Activated CD4-positive, alpha-beta T cell treated with anti-CD3 and anti-CD28 coated beads, Interleukin-2, amount 10 ng/mL, durations not matched to agents 7 days and 5 days (primary cell): ENCODE measurements at regions not wholly inside any gene's neighbourhood (a gene's known extent, or its start where the extent isn't known, plus 50 kb on each side); places are given as distances from the start of the nearest gene placed in this dataset.

Source experiments
- CTCF ChIA-PET: fragments of 350-600 bp; sonication (Branson Sonifier 250); formaldehyde crosslinking; loops from one replicate; lab custom pipeline; 2021; ENCODE audit warnings: antibody characterized with exemption; lab: Charles Lee
- POLR2A ChIA-PET: fragments of 350-600 bp; sonication (Branson Sonifier 250); formaldehyde crosslinking; loops from one replicate; lab custom pipeline; 2021; ENCODE audit warnings: antibody characterized with exemption; lab: Charles Lee
- DNase-seq: peaks from one replicate; pipeline ENCODE4 v3.0.0-alpha.2; 2020
- H3K27ac Mint-ChIP-seq: one replicate; pipeline ENCODE4 v1.8.0; 2021; ENCODE audit warnings: mild to moderate bottlenecking, moderate library complexity, mixed read lengths
- H3K27me3 Mint-ChIP-seq: one replicate; pipeline ENCODE4 v1.8.0; 2021; ENCODE audit warnings: mixed read lengths
- H3K36me3 Mint-ChIP-seq: one replicate; pipeline ENCODE4 v1.8.0; 2021; ENCODE audit warnings: low read depth, mixed read lengths
- H3K4me1 Mint-ChIP-seq: one replicate; pipeline ENCODE4 v1.8.0; 2021; ENCODE audit warnings: mixed read lengths
- H3K4me3 Mint-ChIP-seq: one replicate; pipeline ENCODE4 v1.8.0; 2021; ENCODE audit warnings: mild to moderate bottlenecking, moderate library complexity, mixed read lengths
- H3K9me3 Mint-ChIP-seq: one replicate; pipeline ENCODE4 v1.8.0; 2021; ENCODE audit warnings: mixed read lengths

GRCh38 chr4:108264693-108265092, 96.0 kb upstream of the LEF1 start:
- Mint-ChIP-seq H3K9me3 (peaks cover 8% of the 10 kb centered on the region), H3K27me3 (no peaks in the 10 kb centered on the region), H3K27ac (no peak overlapping the region), H3K36me3 (peaks cover 2% of the 10 kb centered on the region), H3K4me3 (no peak overlapping the region), H3K4me1 (no peaks in the 10 kb centered on the region)
- ChIA-PET POLR2A (no interaction called here), CTCF (no interaction called here)
- no peak for DNase-seq

GRCh38 chr4:108263057-108263456, 94.3 kb upstream of the LEF1 start:
- POLR2A ChIA-PET: no interaction called here
- H3K36me3 Mint-ChIP-seq: peaks cover 2% of the 10 kb centered on the region
- H3K4me3 Mint-ChIP-seq: no peak overlapping the region
- CTCF ChIA-PET: interaction anchor here (1.0 to 1.2 kb wide), 2 partner anchors 11 to 13 kb away, joined by 3 to 5 read pairs; no protein-coding TSS in a partner anchor
- no peak overlapping the region for H3K27ac Mint-ChIP-seq
- H3K4me1 Mint-ChIP-seq: no peaks in the 10 kb centered on the region
- H3K27me3 Mint-ChIP-seq: no peaks in the 10 kb centered on the region
- H3K9me3 Mint-ChIP-seq: no peaks in the 10 kb centered on the region
- no peak for DNase-seq

- no peaks in the 10 kb centered on the region for H3K9me3 Mint-ChIP-seq
- ChIA-PET POLR2A (no interaction called here), CTCF (interaction anchor here (1.0 kb wide), 1 partner anchor 11 kb away, joined by 3 read pairs; no protein-coding TSS in a partner anchor)
These were observed 92.3 kb upstream of the LEF1 start for GRCh38 chr4:108261026-108261425.

GRCh38 chr4:108256538-108256937, 87.8 kb upstream of the LEF1 start:
- no peak overlapping the region for H3K4me3 Mint-ChIP-seq
- POLR2A ChIA-PET: no interaction called here
- peaks cover 3% of the 10 kb centered on the region for H3K9me3 Mint-ChIP-seq
- no peaks in the 10 kb centered on the region for H3K4me1 Mint-ChIP-seq
- H3K27me3 Mint-ChIP-seq: no peaks in the 10 kb centered on the region
- DNase-seq: no peak
- H3K36me3 Mint-ChIP-seq: no peaks in the 10 kb centered on the region
- no peak overlapping the region for H3K27ac Mint-ChIP-seq
- CTCF ChIA-PET: no interaction called here

More at GRCh38 chr4:108261026-108261425, 92.3 kb upstream of the LEF1 start:
- H3K27me3 Mint-ChIP-seq: no peaks in the 10 kb centered on the region
- H3K4me1 Mint-ChIP-seq: no peaks in the 10 kb centered on the region
- no peak overlapping the region for H3K4me3 Mint-ChIP-seq
- H3K36me3 Mint-ChIP-seq: no peaks in the 10 kb centered on the region
- DNase-seq: no peak
- H3K27ac Mint-ChIP-seq: no peak overlapping the region

GRCh38 chr4:108255203-108255747, 86.5 kb upstream of the LEF1 start:
- Mint-ChIP-seq H3K27ac (no peak overlapping the region), H3K27me3 (no peaks in the 10 kb centered on the region), H3K4me1 (no peaks in the 10 kb centered on the region), H3K4me3 (no peak overlapping the region), H3K9me3 (peaks cover 3% of the 10 kb centered on the region), H3K36me3 (peaks cover 4% of the 10 kb centered on the region)
- no peak for DNase-seq
- CTCF ChIA-PET: no interaction called here
- POLR2A ChIA-PET: no interaction called here

- POLR2A ChIA-PET: no interaction called here
- CTCF ChIA-PET: interaction anchor here (0.6 to 0.8 kb wide), 3 partner anchors 11 to 67 kb away, joined by 3 to 4 read pairs (median 3); no protein-coding TSS in a partner anchor
These were observed 80.7 kb upstream of the LEF1 start for GRCh38 chr4:108249397-108249796.

GRCh38 chr4:108247387-108248049, 78.8 kb upstream of the LEF1 start:
- POLR2A ChIA-PET: no interaction called here
- CTCF ChIA-PET: no interaction called here

More at GRCh38 chr4:108249397-108249796, 80.7 kb upstream of the LEF1 start:
- peaks cover 9% of the 10 kb centered on the region for H3K36me3 Mint-ChIP-seq
- peaks cover 5% of the 10 kb centered on the region for H3K4me1 Mint-ChIP-seq
- H3K27me3 Mint-ChIP-seq: no peaks in the 10 kb centered on the region
- no peak overlapping the region for H3K4me3 Mint-ChIP-seq
- H3K9me3 Mint-ChIP-seq: peaks cover 20% of the 10 kb centered on the region
- H3K27ac Mint-ChIP-seq: no peak overlapping the region
- DNase-seq: no peak

GRCh38 chr4:108244606-108245005, 75.9 kb upstream of the LEF1 start:
- CTCF ChIA-PET: no interaction called here
- Mint-ChIP-seq H3K27me3 (no peaks in the 10 kb centered on the region), H3K4me1 (peaks cover 6% of the 10 kb centered on the region), H3K36me3 (peaks cover 5% of the 10 kb centered on the region), H3K4me3 (no peak overlapping the region), H3K27ac (no peak overlapping the region), H3K9me3 (peaks cover 17% of the 10 kb centered on the region)
- DNase-seq: no peak
- POLR2A ChIA-PET: no interaction called here

More at GRCh38 chr4:108247387-108248049, 78.8 kb upstream of the LEF1 start:
- Mint-ChIP-seq H3K27ac (no peak overlapping the region), H3K36me3 (peaks cover 9% of the 10 kb centered on the region), H3K27me3 (no peaks in the 10 kb centered on the region), H3K9me3 (peaks cover 20% of the 10 kb centered on the region), H3K4me1 (peaks cover 6% of the 10 kb centered on the region), H3K4me3 (no peak overlapping the region)
- no peak for DNase-seq

- no peak for DNase-seq
- CTCF ChIA-PET: interaction anchor here (1.5 kb wide), 1 partner anchor 11 kb away, joined by 4 read pairs; no protein-coding TSS in a partner anchor
- H3K4me3 Mint-ChIP-seq: no peak overlapping the region
- H3K9me3 Mint-ChIP-seq: peaks cover 2% of the 10 kb centered on the region
- POLR2A ChIA-PET: no interaction called here
- H3K4me1 Mint-ChIP-seq: peaks cover 6% of the 10 kb centered on the region
- H3K36me3 Mint-ChIP-seq: no peaks in the 10 kb centered on the region
- H3K27ac Mint-ChIP-seq: no peak overlapping the region
- H3K27me3 Mint-ChIP-seq: no peaks in the 10 kb centered on the region
These were observed 71.6 kb upstream of the LEF1 start for GRCh38 chr4:108240366-108240765.

GRCh38 chr4:108237693-108238092, 69.0 kb upstream of the LEF1 start:
- ChIA-PET POLR2A (no interaction called here), CTCF (interaction anchor here (0.7 to 0.9 kb wide), 2 partner anchors 9 to 180 kb away, joined by 3 to 5 read pairs; no protein-coding TSS in a partner anchor)
- no peaks in the 10 kb centered on the region for H3K4me1 Mint-ChIP-seq
- H3K27me3 Mint-ChIP-seq: peaks cover 4% of the 10 kb centered on the region
- H3K4me3 Mint-ChIP-seq: no peak overlapping the region
- H3K9me3 Mint-ChIP-seq: peaks cover 9% of the 10 kb centered on the region
- no peak overlapping the region for H3K27ac Mint-ChIP-seq
- DNase-seq: no peak
- H3K36me3 Mint-ChIP-seq: peaks cover 8% of the 10 kb centered on the region

GRCh38 chr4:108236264-108236663, 67.5 kb upstream of the LEF1 start:
- POLR2A ChIA-PET: interaction anchor here (0.5 kb wide), 1 partner anchor 263 kb away, joined by 6 read pairs; no protein-coding TSS in a partner anchor
- H3K36me3 Mint-ChIP-seq: peaks cover 8% of the 10 kb centered on the region
- no peak overlapping the region for H3K4me3 Mint-ChIP-seq
- no peak overlapping the region for H3K27ac Mint-ChIP-seq
- CTCF ChIA-PET: interaction anchor here (1.0 kb wide), 1 partner anchor 29 kb away, joined by 3 read pairs; no protein-coding TSS in a partner anchor
- H3K9me3 Mint-ChIP-seq: peaks cover 15% of the 10 kb centered on the region
- H3K4me1 Mint-ChIP-seq: no peaks in the 10 kb centered on the region
- peaks cover 4% of the 10 kb centered on the region for H3K27me3 Mint-ChIP-seq
- no peak for DNase-seq

GRCh38 chr4:108227923-108228322, 59.2 kb upstream of the LEF1 start:
- no peak for DNase-seq
- no peak overlapping the region for H3K4me3 Mint-ChIP-seq
- CTCF ChIA-PET: no interaction called here
- peaks cover 5% of the 10 kb centered on the region for H3K4me1 Mint-ChIP-seq
- peaks cover 2% of the 10 kb centered on the region for H3K36me3 Mint-ChIP-seq
- H3K27me3 Mint-ChIP-seq: no peaks in the 10 kb centered on the region
- peaks cover 15% of the 10 kb centered on the region for H3K9me3 Mint-ChIP-seq
- no peak overlapping the region for H3K27ac Mint-ChIP-seq
- POLR2A ChIA-PET: no interaction called here

- CTCF ChIA-PET: no interaction called here
- peaks cover 5% of the 10 kb centered on the region for H3K4me1 Mint-ChIP-seq
- H3K27ac Mint-ChIP-seq: no peak overlapping the region
- no peak overlapping the region for H3K4me3 Mint-ChIP-seq
- H3K36me3 Mint-ChIP-seq: peaks cover 2% of the 10 kb centered on the region
- H3K9me3 Mint-ChIP-seq: peaks cover 9% of the 10 kb centered on the region
- no peak for DNase-seq
- POLR2A ChIA-PET: no interaction called here
- no peaks in the 10 kb centered on the region for H3K27me3 Mint-ChIP-seq
These were observed 55.9 kb upstream of the LEF1 start for GRCh38 chr4:108224611-108225053.
